GM12878 (cell line): ENCODE measurements at regions not wholly inside any gene's neighbourhood (a gene's known extent, or its start where the extent isn't known, plus 50 kb on each side); places are given as distances from the start of the nearest gene placed in this dataset.

Experiments
- ATAC-seq: fragments of 200-7000 bp; cut with Tn5 transposase; 3 replicates; pipeline ENCODE4 v1.9.1; 2020; ENCODE audit warnings: mild to moderate bottlenecking, moderate library complexity
- BruUV-seq: library from RNA; stranded (reverse); fragments of 400-500 nt; replicated peaks from 2 replicates; lab custom pipeline; 2021; lab: Mats Ljungman, UMichigan
- CTCF ChIA-PET: fragments of 300-600 bp; sonication (Branson Sonifier 250); formaldehyde crosslinking; extraction: SDS; loops from one replicate; lab custom pipeline; 2021; ENCODE audit warnings: inconsistent platforms; lab: Yijun Ruan, JAX
- POLR2A ChIA-PET: fragments of 350-600 bp; formaldehyde crosslinking; extraction: SDS; loops from one replicate; lab custom pipeline; 2021; ENCODE audit warnings: inconsistent platforms; lab: Charles Lee
- RAD21 ChIA-PET: fragments of 300-600 bp; sonication (Branson Sonifier 250); formaldehyde crosslinking; loops from one replicate; lab custom pipeline; 2023; ENCODE audit warnings: antibody characterized with exemption; ENCODE audit not compliant: unreplicated experiment; lab: Charles Lee
- SMC1A ChIA-PET: fragments of 300-600 bp; sonication (Branson Sonifier 250); formaldehyde crosslinking; loops from one replicate; lab custom pipeline; 2023; ENCODE audit not compliant: unreplicated experiment, uncharacterized antibody; lab: Charles Lee
- DNase-seq: peaks from one replicate; pipeline ENCODE4 v3.0.0-alpha.2; 2011; ENCODE audit warnings: low read depth, low spot score
- FAIRE-seq: peaks from 3 replicates; lab custom pipeline; 2011; peaks lifted over from hg19 to GRCh38; lab: Jason Lieb, UNC
- H2AFZ ChIP-seq: 2 replicates; pipeline ENCODE4 v1.6.0; 2011; ENCODE audit warnings: low read depth, low read length, control low read depth; ENCODE audit not compliant: control insufficient read depth
- H3K27ac ChIP-seq: 2 replicates; pipeline ENCODE4 v1.5.1; 2011; ENCODE audit warnings: control low read depth; ENCODE audit not compliant: control insufficient read depth, insufficient read depth
- H3K27me3 ChIP-seq, 2 experiments: replicated peaks in 1 of 2; 2 replicates each; pipeline versions ENCODE4 v1.6.0 to v1.6.1; 2011; ENCODE audit warnings: low read length in 1 of 2; ENCODE audit not compliant: control insufficient read depth in 2 of 2, insufficient read depth in 2 of 2
- H3K36me3 ChIP-seq, 2 experiments: 2 replicates each; pipeline ENCODE4 v1.5.1; 2011; ENCODE audit warnings: low read length in 1 of 2; ENCODE audit not compliant: control insufficient read depth in 2 of 2, insufficient read depth in 2 of 2
- H3K4me1 ChIP-seq: 2 replicates; pipeline ENCODE4 v1.6.1; 2011; ENCODE audit warnings: mild to moderate bottlenecking, low read length, moderate library complexity, mixed read lengths; ENCODE audit not compliant: control insufficient read depth, insufficient read depth
- H3K4me2 ChIP-seq: 2 replicates; pipeline ENCODE4 v1.6.0; 2011; ENCODE audit warnings: control low read depth; ENCODE audit not compliant: control insufficient read depth, insufficient read depth
- H3K4me3 ChIP-seq: fragments of 200-600 bp; sonication (generic); 2 replicates; pipeline ENCODE4 v1.5.1; 2016
- H3K79me2 ChIP-seq: 2 replicates; pipeline ENCODE4 v1.6.0; 2011; ENCODE audit warnings: low read length; ENCODE audit not compliant: control insufficient read depth, insufficient read depth
- H3K9ac ChIP-seq: 2 replicates; pipeline ENCODE4 v1.8.0; 2011; ENCODE audit warnings: low read length, control low read depth, mixed read lengths; ENCODE audit not compliant: control insufficient read depth, insufficient read depth
- H3K9me3 ChIP-seq: replicated peaks from 3 replicates; pipeline ENCODE4 v1.5.1; 2011; ENCODE audit warnings: mild to moderate bottlenecking, low read length; ENCODE audit not compliant: control insufficient read depth, insufficient read depth
- H4K20me1 ChIP-seq: 2 replicates; pipeline ENCODE4 v1.6.0; 2011; ENCODE audit not compliant: control insufficient read depth, insufficient read depth
- BCL3 ChIP-seq: IDR thresholded peaks from 2 replicates; pipeline ENCODE4 v1.6.1; 2011; ENCODE audit warnings: borderline replicate concordance, low read depth, mild to moderate bottlenecking, moderate library complexity, low read length; ENCODE audit not compliant: insufficient read depth, poor library complexity, severe bottlenecking
- BMI1 ChIP-seq: fragments of 450-650 bp; IDR thresholded peaks from 2 replicates; pipeline ENCODE4 v1.6.1; 2016; ENCODE audit warnings: mild to moderate bottlenecking, moderate library complexity, borderline replicate concordance
- DPF2 ChIP-seq: fragments of 450-650 bp; IDR thresholded peaks from 2 replicates; pipeline ENCODE4 v1.6.1; 2017; ENCODE audit warnings: mild to moderate bottlenecking
- E4F1 ChIP-seq: fragments of 450-650 bp; IDR thresholded peaks from 2 replicates; pipeline ENCODE4 v1.6.1; 2018; ENCODE audit warnings: borderline replicate concordance, mild to moderate bottlenecking; ENCODE audit not compliant: partially characterized antibody
- FOXM1 ChIP-seq: IDR thresholded peaks from 2 replicates; pipeline ENCODE4 v1.6.1; 2012; ENCODE audit warnings: low read depth, mild to moderate bottlenecking, inconsistent platforms, low read length, moderate library complexity
- IKZF2 ChIP-seq, 2 experiments: fragments of 450-650 bp; IDR thresholded peaks; 2 replicates each; pipeline ENCODE4 v1.6.1; 2017; ENCODE audit warnings: mild to moderate bottlenecking in 2 of 2, moderate library complexity in 2 of 2
- KLF5 ChIP-seq: fragments of 450-650 bp; IDR thresholded peaks from 2 replicates; pipeline ENCODE4 v1.6.1; 2014; ENCODE audit warnings: mild to moderate bottlenecking; ENCODE audit not compliant: partially characterized antibody
- MEF2B ChIP-seq: fragments of 450-650 bp; IDR thresholded peaks from 2 replicates; pipeline ENCODE4 v1.6.1; 2018; ENCODE audit warnings: mild to moderate bottlenecking, moderate library complexity; ENCODE audit not compliant: partially characterized antibody, poor library complexity, severe bottlenecking
- MYB ChIP-seq: fragments of 150-350 bp; IDR thresholded peaks from 2 replicates; pipeline ENCODE4 v1.6.1; 2014; ENCODE audit warnings: mild to moderate bottlenecking, low read depth, low read length, borderline replicate concordance
- NBN ChIP-seq: fragments of 450-650 bp; IDR thresholded peaks from 2 replicates; pipeline ENCODE4 v1.6.1; 2016
- NFYB ChIP-seq: IDR thresholded peaks from 2 replicates; pipeline ENCODE4 v1.6.1; 2011; ENCODE audit warnings: low read depth, mild to moderate bottlenecking, low read length, improper control_type of control experiment, moderate library complexity; ENCODE audit not compliant: insufficient read depth
- POLR2AphosphoS2 ChIP-seq: IDR thresholded peaks from 2 replicates; pipeline ENCODE4 v1.6.1; 2011; ENCODE audit warnings: low read depth, mild to moderate bottlenecking, low read length, improper control_type of control experiment, moderate library complexity
- RUNX3 ChIP-seq: IDR thresholded peaks from 2 replicates; pipeline ENCODE4 v1.6.1; 2012; ENCODE audit warnings: low read length, inconsistent platforms
- SPI1 ChIP-seq: IDR thresholded peaks from 2 replicates; pipeline ENCODE4 v1.6.1; 2011; ENCODE audit warnings: low read depth, mild to moderate bottlenecking, low read length, moderate library complexity, borderline replicate concordance; ENCODE audit not compliant: insufficient read depth
- ZNF274 ChIP-seq: IDR thresholded peaks from one replicate; pipeline ENCODE4 v1.8.0; 2011; ENCODE audit not compliant: insufficient read length, insufficient read depth
- ZNF592 ChIP-seq: fragments of 450-650 bp; IDR thresholded peaks from 2 replicates; pipeline ENCODE4 v1.6.1; 2017; ENCODE audit warnings: mild to moderate bottlenecking, moderate library complexity
- ZNF622 ChIP-seq: fragments of 450-650 bp; IDR thresholded peaks from 2 replicates; pipeline ENCODE4 v1.6.1; 2017; ENCODE audit warnings: mild to moderate bottlenecking, inconsistent platforms
- WGBS: methylation state at CpG from one replicate; pipeline ENCODE4 v1.1.6; 2016; ENCODE audit warnings: low lambda C conversion rate; ENCODE audit not compliant: insufficient replicate concordance, insufficient coverage; ENCODE audit errors: missing lambda C conversion rate; 5-methylcytosine and 5-hydroxymethylcytosine counted together
- in situ Hi-C: fragments of 300-500 bp; cut with MboI; formaldehyde crosslinking; loops from 9 replicates; pipeline ENCODE4 v1.14.3; 2018; ENCODE audit warnings: mixed read lengths
- intact Hi-C: fragments of 100-400 bp; cut with micrococcal nuclease; formaldehyde crosslinking; loops from one replicate; pipeline ENCODE4 v1.14.2; 2022; ENCODE audit not compliant: unreplicated experiment

GRCh38 chr3:14330508-14330907 lies 71.9 kb upstream of the SLC6A6 start (continued):
- TF ChIP-seq ZNF592 (no peak), KLF5 (no peak)

- Histone ChIP-seq H3K27ac (no peak overlapping the region), H3K27me3 (no peaks in the 10 kb centered on the region), H3K79me2 (no peaks in the 10 kb centered on the region), H3K4me1 (no peaks in the 10 kb centered on the region), H3K9ac (no peak overlapping the region), H3K9me3 (no peaks in the 10 kb centered on the region), H3K4me2 (no peak overlapping the region), H3K4me3 (no peak overlapping the region), H4K20me1 (no peaks in the 10 kb centered on the region), H2AFZ (no peak overlapping the region), H3K36me3 (no peaks in the 10 kb centered on the region)
- ATAC-seq: no peak
- ChIA-PET SMC1A (no interaction called here), RAD21 (no interaction called here), CTCF (interaction anchor here (0.6 to 0.7 kb wide), 2 partner anchors 80 to 358 kb away, joined by 3 read pairs; no protein-coding TSS in a partner anchor), POLR2A (no interaction called here)
- WGBS: 46% methylated on average over 6 of the region's 6 CpGs
- intact Hi-C loops: no loop called here
- in situ Hi-C loops: no loop called here
- no peak for DNase-seq
- FAIRE-seq: no peak
- no TSS peak for BruUV-seq
- TF ChIP-seq POLR2AphosphoS2: no peak
- no peak for TF ChIP-seq NBN
- TF ChIP-seq NFYB: no peak
- no peak for TF ChIP-seq IKZF2 (IDR thresholded peaks at IDR 0.05)
- TF ChIP-seq FOXM1: no peak
- no peak for TF ChIP-seq ZNF274
- no peak for TF ChIP-seq E4F1
- no peak for TF ChIP-seq RUNX3
- TF ChIP-seq BCL3: no peak
- TF ChIP-seq ZNF622: no peak
- TF ChIP-seq DPF2: no peak
- no peak for TF ChIP-seq MYB
- TF ChIP-seq BMI1: no peak
- TF ChIP-seq MEF2B: no peak
- TF ChIP-seq SPI1: no peak
Measured at GRCh38 chr3:14331251-14331650, 71.2 kb upstream of the SLC6A6 start.
